ENCODE measurements at regions not wholly inside any gene's neighbourhood (a gene's known extent, or its start where the extent isn't known, plus 50 kb on each side); places are given as distances from the start of the nearest gene placed in this dataset.
"Not testable (repeated sequence)": the region's sequence is repeated elsewhere in the genome, so short reads cannot be mapped to it uniquely, and the experiment has no call there.

DNA sequence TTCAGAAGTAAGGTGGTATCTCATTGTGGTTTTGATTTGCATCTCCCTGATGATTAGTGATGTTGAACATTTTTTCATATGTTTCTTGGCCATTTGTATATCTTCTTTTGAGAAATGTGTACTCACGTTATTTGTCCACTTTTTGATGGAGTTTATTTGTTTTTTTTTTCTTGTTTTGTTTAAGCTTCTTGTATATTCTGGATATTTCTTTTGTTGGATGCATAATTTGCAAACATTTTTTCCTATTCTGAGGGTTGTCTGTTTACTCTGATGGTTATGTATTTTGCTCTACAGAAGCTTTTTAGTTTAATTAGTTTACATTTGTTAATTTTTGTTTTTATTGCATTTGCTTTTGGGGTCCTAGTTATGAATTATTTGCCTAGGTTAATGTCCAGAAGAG lies 927.4 kb upstream of the LRFN5 start:
- no peak for DNase-seq

DNA sequence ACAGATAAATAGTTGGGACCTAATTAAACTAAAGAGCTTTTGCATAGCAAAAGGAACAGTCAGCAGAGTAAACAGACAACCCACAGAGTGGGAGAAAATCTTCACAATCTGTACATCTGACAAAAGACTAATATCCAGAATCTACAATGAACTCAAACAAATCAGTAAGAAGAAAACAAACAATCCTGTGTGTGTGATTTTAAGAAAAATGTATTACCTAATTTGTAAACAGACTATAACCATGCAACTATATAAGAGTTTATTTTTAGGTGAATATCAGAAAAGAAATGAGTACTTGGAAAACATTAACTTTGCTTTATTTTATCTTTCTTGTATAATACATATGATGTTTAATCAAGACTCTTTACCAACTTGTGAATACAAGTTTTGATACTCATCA lies 929.5 kb upstream of the LRFN5 start:
- not testable (repeated sequence) for DNase-seq

DNA sequence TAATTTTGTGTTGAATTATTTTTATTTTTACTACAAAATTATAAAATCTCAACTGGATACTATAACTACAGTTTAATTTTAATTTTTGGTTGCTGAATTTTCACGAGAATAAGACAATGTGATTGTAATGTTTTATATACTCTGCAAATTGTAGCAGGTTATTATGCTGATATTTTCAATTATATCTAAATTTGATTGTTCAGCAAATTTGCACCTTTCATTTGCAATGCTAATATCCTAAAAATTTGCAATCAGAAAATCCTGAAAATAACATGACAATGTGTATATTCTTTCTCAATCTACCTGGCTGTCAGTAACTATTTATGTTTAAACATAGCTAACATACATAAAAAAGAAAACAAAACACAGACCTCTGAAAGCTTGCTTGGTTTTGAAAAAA lies 932.2 kb upstream of the LRFN5 start:
- no peak for DNase-seq

DNA sequence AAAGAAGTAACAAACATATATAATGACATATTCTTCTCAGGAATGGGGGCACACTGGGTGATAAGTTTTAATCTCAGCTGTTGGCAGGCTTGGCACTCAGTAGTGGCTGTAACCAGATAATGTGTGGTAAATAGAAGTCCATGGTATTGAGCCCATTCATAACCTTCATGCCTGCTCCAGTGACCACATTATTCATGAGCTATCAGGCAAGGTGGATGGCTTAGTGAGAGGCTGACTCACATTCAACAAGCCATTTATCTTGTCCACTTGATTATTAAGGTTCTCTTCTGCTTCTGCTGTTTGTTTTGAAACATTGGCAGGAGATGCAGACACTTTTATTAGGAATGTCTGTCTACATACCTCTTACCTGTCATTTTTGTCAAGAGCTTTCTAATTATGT lies 950.4 kb upstream of the LRFN5 start:
- DNase-seq, result no peak

DNA sequence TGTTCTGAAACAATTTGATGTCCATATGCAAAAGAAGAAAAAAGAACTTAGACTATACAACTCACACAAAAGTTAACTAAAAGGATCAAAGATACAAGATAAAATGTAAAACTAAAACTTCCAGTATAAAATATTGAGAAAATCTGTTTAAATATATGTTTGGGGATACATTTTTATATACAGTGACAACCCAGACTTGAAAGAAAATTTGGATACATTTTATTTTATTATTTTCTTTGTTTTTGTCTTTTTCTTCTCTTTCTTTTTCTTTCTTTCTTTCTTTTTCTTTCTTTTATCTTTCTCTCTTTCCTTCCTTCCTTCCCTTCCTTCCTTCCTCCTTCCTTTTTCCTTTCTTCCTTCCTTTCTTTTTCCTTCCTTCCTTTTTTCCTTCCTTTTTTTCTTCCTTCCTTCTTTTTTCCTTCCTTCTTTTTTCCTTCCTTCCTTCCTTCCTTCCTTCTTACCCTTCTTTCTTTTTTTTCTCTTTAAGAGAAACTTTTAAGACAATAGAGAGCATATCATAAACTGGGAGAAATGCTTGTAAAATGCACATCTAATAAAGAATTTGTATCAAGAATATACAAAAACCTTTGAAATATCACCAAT lies 954.5 kb upstream of the LRFN5 start:
- DNase-seq, result no peak

DNA sequence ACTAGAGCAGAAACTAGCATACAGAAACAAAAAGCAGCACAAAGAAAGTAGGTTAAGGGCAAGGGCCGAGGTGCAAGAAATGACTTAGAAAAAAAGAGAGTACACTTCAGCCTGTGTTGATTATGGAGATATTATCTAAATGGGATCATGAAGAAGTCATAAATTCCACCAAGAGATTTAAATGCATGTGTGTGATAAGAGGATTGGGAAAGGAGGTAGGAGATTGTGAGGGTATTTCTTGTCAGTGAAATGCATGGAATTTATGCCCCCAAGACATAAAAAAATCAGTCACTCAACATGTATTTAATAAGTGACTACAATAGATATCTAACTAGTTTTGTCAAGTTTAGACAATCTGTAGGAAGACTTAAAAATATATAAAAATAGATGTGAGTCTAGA lies 976.2 kb upstream of the LRFN5 start:
- no peak for DNase-seq

DNA sequence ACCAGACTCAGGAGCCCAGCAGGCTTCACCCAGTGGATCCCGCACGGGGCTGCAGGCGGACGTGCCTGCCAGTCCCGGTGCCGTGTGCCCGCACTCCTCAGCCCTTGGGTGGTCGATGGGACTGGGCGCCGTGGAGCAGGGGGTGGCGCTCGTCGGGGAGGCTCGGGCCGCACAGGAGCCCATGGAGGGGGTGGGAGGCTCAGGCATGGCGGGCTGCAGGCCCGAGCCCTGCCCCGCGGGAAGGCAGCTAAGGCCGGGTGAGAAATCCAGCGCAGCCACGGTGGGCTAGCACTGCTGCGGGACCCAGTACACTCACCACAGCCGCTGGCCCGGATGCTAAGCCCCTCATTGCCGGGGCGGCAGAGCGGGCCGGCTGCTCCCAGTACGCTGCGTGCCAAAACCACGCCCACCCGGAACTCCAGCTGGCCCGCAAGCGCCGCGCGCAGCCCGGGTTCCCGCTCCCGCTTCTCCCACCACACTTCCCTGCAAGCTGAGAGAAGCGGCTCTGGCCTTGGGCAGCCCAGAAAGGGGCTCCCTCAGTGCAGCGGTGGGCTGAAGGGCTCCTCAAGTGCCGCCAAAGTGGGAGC lies 977.0 kb upstream of the LRFN5 start:
- DNase-seq, result not testable (repeated sequence)

DNA sequence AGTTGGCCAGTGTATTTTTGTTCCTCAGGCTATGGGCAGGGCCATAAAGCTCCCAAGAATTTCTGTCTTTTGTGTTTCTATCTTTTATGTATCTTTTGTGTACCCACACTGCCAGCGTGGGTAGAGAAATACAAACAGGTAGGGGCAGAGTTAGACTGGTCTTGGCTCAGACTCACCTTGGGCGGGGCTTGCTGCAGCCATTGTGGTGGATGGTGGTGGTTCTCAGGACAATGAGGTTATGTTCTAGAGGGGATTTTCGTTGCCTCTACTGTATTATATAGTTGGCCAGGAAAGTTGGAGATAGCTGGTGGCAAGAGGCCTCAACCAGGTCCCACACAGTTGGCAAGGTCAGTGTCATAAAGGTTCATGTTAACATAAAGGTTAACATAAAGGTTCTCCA lies 977.5 kb upstream of the LRFN5 start:
- no peak for DNase-seq

DNA sequence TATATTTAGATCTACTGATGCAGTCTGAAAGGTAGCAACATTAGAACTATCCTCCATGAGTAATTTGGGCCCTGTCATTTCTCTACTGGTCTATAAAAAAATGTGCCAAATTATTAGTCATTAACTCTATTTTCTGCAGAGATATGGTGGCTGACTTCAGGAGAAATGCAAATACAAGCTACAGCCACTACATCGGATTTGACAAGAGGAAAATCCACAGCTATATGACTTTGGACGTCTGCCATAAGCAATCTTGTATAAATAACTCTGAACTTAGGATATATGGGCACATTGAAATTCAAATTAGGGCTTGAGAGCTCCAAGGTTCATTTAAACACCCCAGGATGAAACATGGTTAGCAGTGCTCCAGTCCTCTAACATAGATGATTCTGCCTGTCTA lies 983.0 kb upstream of the LRFN5 start:
- no peak for DNase-seq

DNA sequence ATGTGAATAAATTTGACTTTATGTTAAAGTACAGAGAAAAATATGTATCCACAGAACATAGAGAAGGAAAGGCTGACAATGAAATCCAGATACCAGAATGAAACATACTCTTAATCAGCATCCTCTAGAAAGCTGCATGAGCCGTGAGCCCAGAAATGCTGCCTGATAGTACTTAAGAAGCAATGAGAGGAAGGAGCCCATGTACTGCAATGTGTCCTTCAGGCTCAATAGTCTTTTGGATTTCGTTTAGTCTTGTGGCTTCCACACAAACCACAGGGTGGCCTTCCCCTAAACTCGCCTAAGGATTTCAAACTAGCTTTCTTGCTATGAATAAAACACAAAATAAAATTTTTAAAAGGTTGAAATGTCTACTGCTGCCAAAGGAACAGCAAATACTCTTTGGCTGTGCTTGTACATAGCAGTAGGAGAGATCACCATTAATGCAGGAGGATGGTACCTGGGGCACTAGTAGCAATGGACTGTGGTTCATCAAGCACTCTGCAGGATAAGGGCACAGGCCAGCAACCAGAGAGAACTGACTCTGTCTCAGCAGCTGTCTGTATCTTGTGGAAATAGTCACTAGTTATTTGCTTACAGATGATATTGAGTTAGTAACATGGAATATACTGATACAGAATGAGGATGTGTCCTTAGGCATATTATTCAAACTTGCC lies 988.3 kb upstream of the LRFN5 start:
- no peak for DNase-seq

DNA sequence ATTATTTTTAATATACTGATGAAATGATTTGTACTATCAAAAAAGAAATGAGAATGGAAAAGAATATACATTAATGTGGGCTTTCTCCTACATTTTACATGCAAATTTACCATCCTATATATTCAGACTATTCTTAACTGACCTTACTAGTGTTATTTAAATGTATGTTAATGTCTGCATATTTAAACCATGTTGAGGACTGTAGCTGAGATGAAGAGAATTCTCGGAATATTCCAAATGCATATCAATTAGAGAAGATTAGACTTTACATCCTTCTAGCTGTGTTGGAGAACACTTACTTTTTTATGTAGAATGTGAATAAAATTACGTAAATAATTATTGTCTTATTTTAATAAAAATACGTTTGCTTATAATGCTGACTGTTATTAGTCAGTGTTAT lies 990.1 kb upstream of the LRFN5 start:
- no peak for DNase-seq

DNA sequence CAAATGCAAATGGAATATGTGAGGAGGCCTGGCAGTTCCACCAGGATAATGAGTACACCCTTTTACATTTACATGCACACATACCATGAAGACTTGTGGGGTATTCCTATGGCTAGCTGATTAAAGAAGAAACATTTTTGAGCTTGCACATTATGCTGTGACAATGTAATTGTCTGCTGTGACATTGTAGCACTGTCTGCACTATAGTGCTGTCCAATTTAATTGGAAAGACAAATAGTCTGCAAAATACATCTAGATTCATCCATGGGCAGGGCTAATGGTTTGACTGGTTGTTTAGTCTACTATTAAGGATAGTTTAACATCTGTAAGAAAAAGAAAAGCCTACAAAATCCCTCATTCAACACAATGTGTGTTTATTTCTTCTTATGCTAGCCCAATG lies 1005.6 kb upstream of the LRFN5 start:
- no peak for DNase-seq

DNA sequence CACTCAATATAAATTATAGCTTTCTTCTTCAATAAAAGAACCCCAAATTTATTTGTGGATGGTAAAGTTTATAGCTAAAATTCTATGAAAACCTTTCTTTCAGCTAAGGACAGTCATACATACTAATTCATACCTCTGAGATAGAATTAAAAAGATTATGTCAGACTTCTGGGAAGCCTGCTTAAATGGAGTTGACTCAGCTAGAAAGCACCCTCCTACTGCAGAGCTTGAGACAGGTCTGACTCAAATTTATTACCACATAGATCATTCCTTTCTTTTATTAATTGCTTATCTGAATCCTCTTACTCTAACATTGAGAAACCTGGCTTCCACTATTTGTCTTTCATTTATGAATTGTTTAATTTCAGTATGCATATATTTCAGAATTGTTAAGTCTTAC lies 1007.0 kb upstream of the LRFN5 start:
- no peak for DNase-seq

DNA sequence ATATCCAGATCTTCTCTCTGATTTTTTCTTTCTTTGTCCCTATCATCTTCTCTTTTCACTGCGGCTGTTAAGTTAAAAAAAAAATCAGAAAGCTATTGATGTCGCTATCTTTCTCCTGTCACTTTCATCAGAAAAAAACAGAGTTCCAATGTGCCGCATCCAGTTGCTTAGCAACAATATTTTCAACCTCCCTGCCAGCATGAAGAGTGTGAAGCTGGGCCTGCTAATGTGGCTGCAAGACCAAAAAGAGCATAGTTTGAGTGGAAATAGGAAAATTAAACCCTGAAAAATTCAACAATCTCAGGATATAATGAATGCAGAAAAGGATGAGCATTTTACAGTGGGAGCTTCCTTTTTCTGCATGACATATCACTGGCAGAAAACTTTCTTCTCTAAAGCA lies 1025.4 kb upstream of the LRFN5 start:
- no peak for DNase-seq

DNA sequence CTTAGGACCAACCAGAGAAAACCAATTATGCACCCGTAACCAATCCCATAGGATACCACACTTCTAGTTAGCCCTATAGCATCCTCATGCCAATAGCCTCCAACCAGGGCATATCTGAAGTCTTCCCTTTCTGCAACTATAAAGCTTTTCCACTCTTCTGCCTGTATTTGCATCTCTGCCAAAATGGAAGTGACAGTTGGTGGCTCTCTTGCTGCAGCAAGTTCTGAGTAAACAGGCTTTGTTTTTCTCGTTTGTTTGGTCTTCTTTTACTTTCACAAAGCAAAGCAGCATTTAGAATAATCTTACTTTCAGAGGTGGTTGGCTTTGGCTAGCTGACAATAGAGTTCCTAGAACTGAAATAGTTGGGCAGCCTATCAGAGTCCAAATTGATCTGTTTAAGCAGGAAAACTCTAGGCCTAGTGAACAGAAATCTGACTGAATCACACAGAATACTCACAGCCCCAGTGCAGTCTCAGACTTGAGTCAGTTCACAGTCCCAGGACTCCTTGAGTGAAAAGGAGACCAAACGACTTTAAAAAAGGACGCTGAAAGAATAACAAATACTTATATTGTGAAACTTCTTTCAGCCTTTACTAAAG lies 1029.7 kb upstream of the LRFN5 start:
- DNase-seq, result no peak

DNA sequence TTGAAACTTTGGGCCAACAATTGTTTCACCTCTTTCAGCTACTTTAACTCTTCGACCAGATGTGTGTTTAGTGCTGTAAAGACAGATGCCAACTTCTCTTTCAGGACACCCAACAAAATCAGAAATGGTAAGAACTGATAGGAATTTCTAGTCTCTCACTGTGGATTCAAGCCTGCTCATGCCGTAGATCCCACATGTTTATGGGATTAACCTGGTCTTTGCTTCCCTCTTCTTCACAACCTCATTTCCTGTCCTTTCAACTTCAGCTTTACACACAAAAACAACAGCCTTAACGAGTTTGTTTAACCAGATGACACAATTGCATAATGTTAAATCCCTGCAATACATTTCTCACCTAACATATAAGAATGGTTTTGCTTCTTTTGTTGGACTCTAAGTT lies 1031.9 kb upstream of the LRFN5 start:
- DNase-seq, result no peak

DNA sequence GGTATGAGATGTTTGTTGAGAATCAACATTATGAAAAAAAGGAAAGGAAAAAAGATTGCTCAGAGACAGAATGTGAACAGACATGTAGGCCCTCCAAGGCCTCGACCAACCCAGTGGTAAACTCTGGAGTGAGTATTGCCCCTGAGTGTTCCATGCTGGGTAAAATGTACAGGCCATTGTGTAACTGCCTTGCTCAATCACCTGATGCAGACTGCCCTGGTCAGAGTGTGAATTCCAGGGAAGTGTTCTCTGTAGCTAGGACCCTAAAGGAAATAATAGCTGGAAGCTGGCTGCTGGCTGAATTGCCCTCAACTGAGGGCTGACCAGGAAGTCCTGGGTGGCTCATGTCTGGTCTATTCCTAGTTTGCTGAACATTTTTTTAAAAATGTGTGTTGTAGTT lies 1081.4 kb upstream of the LRFN5 start:
- no peak for DNase-seq

DNA sequence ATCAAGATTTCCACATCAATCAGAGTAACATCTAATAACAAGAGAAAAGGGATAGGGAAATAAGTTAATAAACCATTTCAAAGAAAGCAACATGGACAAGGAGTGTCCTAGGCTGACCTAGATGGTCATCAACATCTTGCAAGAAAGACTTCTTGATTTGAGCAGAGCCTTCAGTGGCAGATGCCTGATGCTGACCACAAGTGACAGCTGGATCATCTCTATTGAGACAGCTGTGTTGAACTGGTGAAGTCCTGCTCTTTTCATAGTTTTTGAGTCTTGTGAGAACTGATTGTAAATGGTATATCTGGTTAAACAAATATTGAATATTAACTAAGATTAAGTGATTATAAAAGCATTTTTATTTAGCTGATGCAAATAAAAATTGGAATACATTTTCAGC lies 1083.6 kb upstream of the LRFN5 start:
- DNase-seq, result no peak

DNA sequence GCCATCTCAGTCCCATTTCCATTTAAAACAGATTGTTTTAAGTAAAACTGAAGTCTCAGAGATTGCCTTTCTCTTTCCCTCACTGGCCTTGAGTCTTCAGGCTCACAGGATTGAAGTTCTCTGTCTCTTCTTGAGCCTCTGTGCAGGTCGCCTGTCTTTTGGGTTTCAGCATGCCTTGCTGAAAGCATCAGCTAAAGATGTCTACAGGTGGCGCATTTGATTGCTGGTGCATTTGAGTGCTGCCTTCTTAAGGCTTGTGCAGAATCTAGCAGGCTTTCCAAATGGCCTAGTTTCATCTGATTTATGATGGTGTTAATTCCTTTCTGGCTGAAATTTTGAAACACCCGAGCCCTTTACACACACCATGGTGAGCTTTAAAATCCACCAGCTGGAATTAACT lies 1062.2 kb upstream of the FBXO33 start:
- DNase-seq, result no peak

DNA sequence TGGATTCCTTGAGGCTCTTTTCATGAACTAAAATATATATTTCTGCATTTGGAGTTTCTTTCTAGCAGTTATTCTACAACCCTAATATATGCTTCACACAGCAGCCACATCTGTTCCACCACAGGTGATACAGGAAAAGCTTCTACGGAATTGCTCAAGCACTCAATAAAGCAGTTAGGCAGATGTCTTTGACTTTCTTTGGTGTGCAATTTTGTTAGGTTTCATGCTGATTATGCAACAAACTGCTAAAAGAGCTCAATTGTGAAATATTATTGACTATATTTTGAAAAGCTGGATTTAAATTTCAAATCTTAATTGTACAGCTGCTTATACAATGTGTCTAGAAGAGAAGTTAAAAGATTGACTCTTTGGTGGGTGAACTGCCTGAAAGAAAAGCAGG lies 1055.6 kb upstream of the FBXO33 start:
- DNase-seq, result no peak

DNA sequence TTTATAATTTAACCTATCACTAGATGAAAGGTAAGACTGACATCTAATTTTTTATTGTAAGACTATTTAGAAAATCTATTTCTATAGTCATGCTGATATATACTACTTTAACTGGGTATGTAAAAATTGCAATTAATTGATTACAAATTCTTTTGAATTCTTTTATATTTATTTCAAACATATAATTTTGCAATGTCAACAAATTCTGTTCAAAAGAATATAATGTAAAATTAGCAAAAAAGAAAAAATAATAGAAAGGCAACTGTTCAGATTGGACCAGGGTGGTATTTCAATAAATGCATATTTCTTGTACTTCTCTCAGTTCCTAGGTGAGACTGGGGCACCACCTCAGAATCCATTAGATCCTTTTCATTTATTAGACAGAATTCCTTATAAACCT lies 1053.5 kb upstream of the FBXO33 start:
- DNase-seq, result no peak

DNA sequence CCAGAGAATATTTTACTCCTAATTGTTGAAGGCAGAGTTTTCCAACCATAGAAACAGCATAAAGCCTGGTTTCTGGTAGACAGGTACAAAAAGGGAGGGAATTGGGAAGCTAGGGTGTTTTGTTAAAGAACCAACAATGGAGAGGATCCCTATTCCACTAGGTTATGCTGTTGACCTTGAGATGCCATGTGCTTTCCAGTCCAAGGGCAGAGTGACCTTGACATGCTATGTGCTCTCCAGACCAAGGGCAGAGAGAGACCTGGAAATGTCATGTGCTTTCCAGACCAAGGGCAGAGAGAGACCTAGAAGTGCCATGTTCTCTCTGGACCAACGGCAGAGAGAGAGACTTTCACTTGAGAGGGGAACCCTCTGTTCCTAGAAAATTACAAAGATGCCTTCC lies 1043.8 kb upstream of the FBXO33 start:
- DNase-seq, result no peak

DNA sequence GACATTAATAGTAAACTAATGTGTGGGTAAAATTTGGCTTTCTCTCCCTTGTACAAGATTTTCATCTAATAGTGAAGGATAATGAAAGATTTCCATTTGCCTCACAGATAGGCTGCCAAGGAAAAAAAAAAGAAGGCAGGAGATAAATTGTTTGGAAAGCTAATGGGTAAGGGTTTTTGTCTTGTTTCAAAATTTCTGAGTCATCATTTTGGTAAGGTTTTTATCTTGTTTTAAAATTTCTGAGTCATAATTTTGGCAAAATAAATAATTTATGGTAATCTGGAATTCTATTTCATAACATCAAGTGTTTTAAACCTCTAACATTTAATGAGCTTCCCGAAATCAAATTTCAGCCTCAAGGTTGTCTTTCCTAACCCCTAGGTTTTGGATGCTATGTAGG lies 1035.7 kb upstream of the FBXO33 start:
- DNase-seq, result no peak

DNA sequence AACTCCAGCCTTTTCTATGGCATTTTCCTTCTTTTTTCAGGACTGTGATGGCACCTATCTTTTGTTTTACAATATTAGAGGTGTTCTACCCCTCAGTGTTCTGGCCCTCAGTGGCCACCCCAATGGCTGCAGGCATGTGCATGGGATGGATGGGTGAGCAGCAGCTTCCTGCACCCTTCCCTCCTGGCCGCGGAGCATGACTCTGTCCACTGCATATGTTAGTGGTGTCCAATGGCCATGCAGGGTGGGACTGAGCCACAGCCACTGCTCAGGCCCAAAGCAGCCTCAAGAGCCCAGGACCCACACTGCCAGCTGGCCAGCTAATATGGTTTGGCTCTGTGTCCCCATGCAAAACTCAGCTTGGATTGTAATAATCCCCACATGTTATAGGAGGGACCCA lies 1032.3 kb upstream of the FBXO33 start:
- DNase-seq, result no peak

DNA sequence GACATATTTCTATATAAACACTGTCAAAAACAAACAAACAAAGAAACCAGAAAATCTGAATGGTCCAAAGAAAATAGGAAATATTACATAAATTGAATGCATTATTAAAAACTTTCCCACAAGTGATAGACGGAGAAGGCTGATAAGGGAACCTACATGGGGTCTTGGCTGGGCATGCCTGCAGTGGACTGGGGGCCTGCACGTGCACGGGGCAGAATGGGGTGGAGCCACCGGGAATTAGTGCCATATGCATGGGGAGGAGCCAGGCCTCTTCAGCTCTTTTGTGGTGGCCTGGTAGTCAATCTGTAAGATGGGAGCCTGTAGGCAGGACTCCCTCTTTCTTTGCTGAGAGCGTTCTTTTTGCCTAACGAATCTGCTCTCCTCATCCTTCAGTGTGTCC lies 1031.7 kb upstream of the FBXO33 start:
- no peak for DNase-seq
